ENCODE measurements at regions not wholly inside any gene's neighbourhood (a gene's known extent, or its start where the extent isn't known, plus 50 kb on each side); places are given as distances from the start of the nearest gene placed in this dataset.

DNA sequence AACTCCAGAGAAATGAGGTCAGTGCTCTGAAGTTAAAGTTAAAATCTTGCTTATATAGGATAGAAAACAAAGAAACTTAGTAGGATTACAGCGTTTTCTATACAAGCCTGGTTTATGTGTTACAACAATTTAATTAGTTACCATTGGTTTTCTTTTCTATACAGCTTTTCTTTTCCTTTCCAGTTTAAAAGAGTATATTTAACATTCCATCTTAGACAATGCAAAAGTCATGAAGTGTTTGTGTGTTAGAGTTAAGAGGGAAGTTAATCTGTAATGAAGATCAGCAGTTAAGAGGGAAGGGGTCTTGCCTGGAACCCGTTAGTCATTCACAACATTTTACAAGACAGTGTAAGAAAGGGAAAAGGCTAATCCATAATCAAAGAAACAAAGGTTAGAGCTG lies 338.3 kb downstream of the OTUD1 start:
- H3K4me3 ChIP-seq: no peak overlapping the region
- no peaks in the 10 kb centered on the region for H3K27me3 ChIP-seq
- 18 to 42% (median 26%) methylated on average over 2 of the region's 2 CpGs for WGBS, 5 donors
- TF ChIP-seq, protein P1, sequence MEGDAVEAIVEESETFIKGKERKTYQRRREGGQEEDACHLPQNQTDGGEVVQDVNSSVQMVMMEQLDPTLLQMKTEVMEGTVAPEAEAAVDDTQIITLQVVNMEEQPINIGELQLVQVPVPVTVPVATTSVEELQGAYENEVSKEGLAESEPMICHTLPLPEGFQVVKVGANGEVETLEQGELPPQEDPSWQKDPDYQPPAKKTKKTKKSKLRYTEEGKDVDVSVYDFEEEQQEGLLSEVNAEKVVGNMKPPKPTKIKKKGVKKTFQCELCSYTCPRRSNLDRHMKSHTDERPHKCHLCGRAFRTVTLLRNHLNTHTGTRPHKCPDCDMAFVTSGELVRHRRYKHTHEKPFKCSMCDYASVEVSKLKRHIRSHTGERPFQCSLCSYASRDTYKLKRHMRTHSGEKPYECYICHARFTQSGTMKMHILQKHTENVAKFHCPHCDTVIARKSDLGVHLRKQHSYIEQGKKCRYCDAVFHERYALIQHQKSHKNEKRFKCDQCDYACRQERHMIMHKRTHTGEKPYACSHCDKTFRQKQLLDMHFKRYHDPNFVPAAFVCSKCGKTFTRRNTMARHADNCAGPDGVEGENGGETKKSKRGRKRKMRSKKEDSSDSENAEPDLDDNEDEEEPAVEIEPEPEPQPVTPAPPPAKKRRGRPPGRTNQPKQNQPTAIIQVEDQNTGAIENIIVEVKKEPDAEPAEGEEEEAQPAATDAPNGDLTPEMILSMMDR (IDR thresholded peaks at IDR 0.05): no peak
- TF ChIP-seq EP300 (IDR thresholded peaks at IDR 0.05): no peak
- H3K36me3 ChIP-seq: no peaks in the 10 kb centered on the region
- H3K4me1 ChIP-seq: no peaks in the 10 kb centered on the region
- DNase-seq: no peak
- H3K9me3 ChIP-seq: no peaks in the 10 kb centered on the region
- intact Hi-C loops (cut with DNase I; ENCODE audit: low total_unique reads): no loop called here
- H3K27ac ChIP-seq: no peak overlapping the region

DNA sequence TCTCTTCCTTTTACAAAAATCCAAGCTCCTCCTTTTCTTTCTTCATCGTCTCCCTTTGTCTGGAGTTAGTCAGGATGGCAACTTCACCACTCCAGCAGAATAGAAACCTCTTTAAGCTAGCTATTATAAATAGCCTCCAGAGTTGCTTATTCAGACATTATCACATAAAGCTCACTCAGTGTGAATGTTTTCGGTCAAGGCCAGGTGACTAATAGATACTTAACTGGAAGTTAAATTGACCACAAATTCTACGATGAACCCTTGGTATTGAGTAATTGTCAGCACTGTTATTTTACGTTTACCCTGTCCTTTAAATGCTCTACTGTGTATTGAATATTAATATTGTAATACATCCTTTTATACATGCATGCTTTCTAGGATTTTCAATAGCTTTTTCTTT lies 340.4 kb downstream of the OTUD1 start:
- peak in 1 of 2 donors; percentile 5 for DNase-seq
- intact Hi-C loops (cut with DNase I; ENCODE audit: low total_unique reads): no loop called here
- no peaks in the 10 kb centered on the region for H3K9me3 ChIP-seq
- no peaks in the 10 kb centered on the region for H3K4me1 ChIP-seq
- H3K36me3 ChIP-seq: no peaks in the 10 kb centered on the region
- no peaks in the 10 kb centered on the region for H3K27me3 ChIP-seq
- no peak overlapping the region for H3K4me3 ChIP-seq
- no peak overlapping the region for H3K27ac ChIP-seq
- no peak for TF ChIP-seq POLR2A (IDR thresholded peaks at IDR 0.05)
- TF ChIP-seq, protein P1 (IDR thresholded peaks at IDR 0.05): no peak
- no peak for TF ChIP-seq POLR2AphosphoS5 (IDR thresholded peaks at IDR 0.05)
- TF ChIP-seq EP300 (IDR thresholded peaks at IDR 0.05): no peak
- WGBS, 5 donors: 52 to 75% (median 59%) methylated on average over 4 of the region's 4 CpGs

DNA sequence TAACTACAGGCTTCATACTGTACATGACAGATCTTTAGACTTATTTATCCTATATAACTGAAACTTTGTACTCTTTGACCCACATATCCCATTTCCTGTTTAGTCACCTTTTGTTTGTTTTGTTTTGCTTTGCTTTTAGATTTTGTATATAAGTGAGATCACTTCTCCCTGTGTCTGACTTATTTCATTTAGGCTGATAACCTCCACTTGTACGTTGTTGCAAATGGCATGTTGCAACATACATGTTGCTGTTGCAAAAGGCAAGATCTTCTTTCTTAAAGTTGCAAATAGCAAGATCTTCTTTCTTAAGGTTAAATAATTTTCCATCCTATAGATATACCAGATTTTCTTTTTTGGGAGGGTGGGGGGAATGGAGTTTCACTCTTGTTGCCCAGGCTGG lies 341.5 kb downstream of the OTUD1 start:
- H3K27me3 ChIP-seq: no peaks in the 10 kb centered on the region
- TF ChIP-seq, protein P1 (IDR thresholded peaks at IDR 0.05): no peak
- TF ChIP-seq EP300 (IDR thresholded peaks at IDR 0.05): no peak
- TF ChIP-seq POLR2A (IDR thresholded peaks at IDR 0.05): no peak
- TF ChIP-seq POLR2AphosphoS5 (IDR thresholded peaks at IDR 0.05): no peak
- no peaks in the 10 kb centered on the region for H3K4me1 ChIP-seq
- DNase-seq: no peak
- H3K27ac ChIP-seq: no peak overlapping the region
- WGBS, 5 donors: 47 to 67% (median 57%) methylated on average over 1 of the region's 1 CpG
- no peak overlapping the region for H3K4me3 ChIP-seq
- intact Hi-C loops (cut with DNase I; ENCODE audit: low total_unique reads): no loop called here
- no peaks in the 10 kb centered on the region for H3K36me3 ChIP-seq
- no peaks in the 10 kb centered on the region for H3K9me3 ChIP-seq

DNA sequence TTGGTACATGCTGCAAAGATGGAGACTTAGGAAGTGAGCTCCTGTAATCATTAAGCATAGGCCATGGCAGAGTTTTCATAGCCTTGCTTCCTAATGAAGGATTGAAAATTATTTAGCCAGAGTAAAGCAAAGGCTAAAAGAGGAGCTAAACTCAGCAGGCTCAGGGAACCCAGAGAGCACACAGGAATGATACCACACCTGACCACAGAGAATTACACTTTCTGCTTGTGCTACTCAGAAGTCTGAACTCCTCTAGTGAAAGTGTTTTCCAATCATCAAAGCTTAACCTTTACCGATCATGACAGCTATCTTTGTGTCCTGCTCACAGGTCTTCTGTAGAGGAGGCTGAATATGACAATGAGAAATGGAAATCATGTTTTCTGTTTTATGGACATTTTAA lies 347.7 kb downstream of the OTUD1 start:
- no peak for DNase-seq
- Histone ChIP-seq H3K4me1 (no peaks in the 10 kb centered on the region), H3K4me3 (no peak overlapping the region), H3K36me3 (no peaks in the 10 kb centered on the region), H3K27me3 (no peaks in the 10 kb centered on the region), H3K9me3 (no peaks in the 10 kb centered on the region), H3K27ac (no peak overlapping the region)
- WGBS, 5 donors: 74 to 93% (median 82%) methylated on average over 1 of the region's 1 CpG
- TF ChIP-seq POLR2AphosphoS5 (IDR thresholded peaks at IDR 0.05) (no peak), POLR2A (IDR thresholded peaks at IDR 0.05) (no peak), EP300 (IDR thresholded peaks at IDR 0.05) (no peak)
- TF ChIP-seq, protein P1 (IDR thresholded peaks at IDR 0.05): no peak
- intact Hi-C loops (cut with DNase I; ENCODE audit: low total_unique reads): no loop called here
